Suprapubic skin (tissue), 4 donors: ENCODE measurements at regions not wholly inside any gene's neighbourhood (a gene's known extent, or its start where the extent isn't known, plus 50 kb on each side); places are given as distances from the start of the nearest gene placed in this dataset.

Experiments
- DNase-seq, 2 donors: peaks; one replicate each; pipeline ENCODE4 v3.0.0-alpha.2; 2019; ENCODE audit warnings: low spot score in 2 of 2
- H3K27ac ChIP-seq: fragments of 200-600 bp; sonication (generic); one replicate; pipeline ENCODE4 v1.5.1; 2019
- H3K27me3 ChIP-seq: fragments of 200-600 bp; sonication (generic); one replicate; pipeline ENCODE4 v1.5.1; 2019
- H3K36me3 ChIP-seq: fragments of 200-600 bp; sonication (generic); one replicate; pipeline ENCODE4 v1.5.1; 2019
- H3K4me1 ChIP-seq: fragments of 200-600 bp; sonication (generic); one replicate; pipeline ENCODE4 v1.5.1; 2019
- H3K4me3 ChIP-seq: fragments of 200-600 bp; sonication (generic); one replicate; pipeline ENCODE4 v1.5.1; 2019; ENCODE audit warnings: mild to moderate bottlenecking
- H3K9me3 ChIP-seq: fragments of 200-600 bp; sonication (generic); one replicate; pipeline ENCODE4 v1.5.1; 2019
- EP300 ChIP-seq: sonication (generic); formaldehyde crosslinking; IDR thresholded peaks from one replicate; pipeline ENCODE4 v1.6.1; 2017; ENCODE audit warnings: antibody characterized with exemption
- POLR2A ChIP-seq, 2 donors: fragments of 450-650 bp; IDR thresholded peaks; one replicate each; pipeline ENCODE4 v1.6.1; 2017; ENCODE audit warnings: antibody characterized with exemption in 2 of 2, mild to moderate bottlenecking in 2 of 2, moderate library complexity in 2 of 2
- POLR2AphosphoS5 ChIP-seq, 3 donors: sonication (generic); formaldehyde crosslinking; IDR thresholded peaks; one replicate each; pipeline ENCODE4 v1.6.1; 2017; ENCODE audit warnings: antibody characterized with exemption in 3 of 3
- WGBS: methylation state at CpG from one replicate; pipeline ENCODE4 v1.1.5; 2018; 5-methylcytosine and 5-hydroxymethylcytosine counted together
- TF ChIP-seq, protein P1 (sequence below), 2 donors: fragments of 200-600 bp in 1 of 2; fragments of 450-650 bp in 1 of 2; sonication (generic) in 1 of 2; IDR thresholded peaks; one replicate each; pipeline ENCODE4 v1.5.1; 2016 to 2019; ENCODE audit warnings: antibody characterized with exemption in 2 of 2, mild to moderate bottlenecking in 1 of 2, moderate library complexity in 1 of 2

GRCh38 chr5:93289942-93290341 lies 291.1 kb downstream of the NR2F1-AS1 start:
- no peak overlapping the region for H3K4me3 ChIP-seq
- H3K27ac ChIP-seq = no peak overlapping the region
- no peaks in the 10 kb centered on the region for H3K27me3 ChIP-seq
- TF ChIP-seq POLR2AphosphoS5 (IDR thresholded peaks at IDR 0.05) = no peak
- no peak for TF ChIP-seq POLR2A (IDR thresholded peaks at IDR 0.05)
- no peak for TF ChIP-seq EP300
- TF ChIP-seq, protein P1, sequence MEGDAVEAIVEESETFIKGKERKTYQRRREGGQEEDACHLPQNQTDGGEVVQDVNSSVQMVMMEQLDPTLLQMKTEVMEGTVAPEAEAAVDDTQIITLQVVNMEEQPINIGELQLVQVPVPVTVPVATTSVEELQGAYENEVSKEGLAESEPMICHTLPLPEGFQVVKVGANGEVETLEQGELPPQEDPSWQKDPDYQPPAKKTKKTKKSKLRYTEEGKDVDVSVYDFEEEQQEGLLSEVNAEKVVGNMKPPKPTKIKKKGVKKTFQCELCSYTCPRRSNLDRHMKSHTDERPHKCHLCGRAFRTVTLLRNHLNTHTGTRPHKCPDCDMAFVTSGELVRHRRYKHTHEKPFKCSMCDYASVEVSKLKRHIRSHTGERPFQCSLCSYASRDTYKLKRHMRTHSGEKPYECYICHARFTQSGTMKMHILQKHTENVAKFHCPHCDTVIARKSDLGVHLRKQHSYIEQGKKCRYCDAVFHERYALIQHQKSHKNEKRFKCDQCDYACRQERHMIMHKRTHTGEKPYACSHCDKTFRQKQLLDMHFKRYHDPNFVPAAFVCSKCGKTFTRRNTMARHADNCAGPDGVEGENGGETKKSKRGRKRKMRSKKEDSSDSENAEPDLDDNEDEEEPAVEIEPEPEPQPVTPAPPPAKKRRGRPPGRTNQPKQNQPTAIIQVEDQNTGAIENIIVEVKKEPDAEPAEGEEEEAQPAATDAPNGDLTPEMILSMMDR (IDR thresholded peaks at IDR 0.05) = no peak
- H3K36me3 ChIP-seq = no peaks in the 10 kb centered on the region
- peaks cover 13% of the 10 kb centered on the region for H3K9me3 ChIP-seq
- 97% methylated on average over 2 of the region's 2 CpGs for whole genome bisulfite sequencing
- H3K4me1 ChIP-seq = no peaks in the 10 kb centered on the region
- DNase-seq = no peak

DNA sequence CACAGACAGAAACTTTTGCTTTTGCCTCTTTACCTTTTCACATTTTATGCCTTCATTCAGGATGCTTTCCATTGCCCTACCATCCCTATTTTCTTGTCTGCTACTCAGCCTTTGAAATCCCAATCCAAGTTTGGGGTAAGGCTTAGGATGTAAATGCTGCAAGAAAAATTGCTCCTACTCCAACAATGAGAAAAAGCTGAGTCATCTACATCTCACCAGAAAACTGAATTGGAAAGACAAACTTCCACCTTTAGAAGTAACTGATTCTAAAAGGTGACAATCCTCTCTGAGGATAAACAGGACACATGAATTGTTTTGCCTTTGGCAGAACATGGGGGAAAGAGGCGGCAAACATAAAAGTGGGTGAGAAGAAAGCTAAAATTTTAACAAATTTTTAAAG lies 295.6 kb downstream of the NR2F1-AS1 start:
- H3K36me3 ChIP-seq = no peaks in the 10 kb centered on the region
- H3K9me3 ChIP-seq = peaks cover 13% of the 10 kb centered on the region
- WGBS = 89% methylated on average over 1 of the region's 1 CpG
- no peak overlapping the region for H3K4me3 ChIP-seq
- no peak for DNase-seq
- no peaks in the 10 kb centered on the region for H3K27me3 ChIP-seq
- no peaks in the 10 kb centered on the region for H3K4me1 ChIP-seq
- no peak for TF ChIP-seq EP300
- TF ChIP-seq POLR2A (IDR thresholded peaks at IDR 0.05) = no peak
- no peak for TF ChIP-seq POLR2AphosphoS5 (IDR thresholded peaks at IDR 0.05)
- TF ChIP-seq, protein P1 (IDR thresholded peaks at IDR 0.05) = no peak
- H3K27ac ChIP-seq = no peak overlapping the region

GRCh38 chr5:93281980-93282772 lies 298.8 kb downstream of the NR2F1-AS1 start:
- H3K9me3 ChIP-seq = peaks cover 8% of the 10 kb centered on the region
- DNase-seq = no peak
- 69% methylated on average over 4 of the region's 4 CpGs for WGBS
- no peaks in the 10 kb centered on the region for H3K36me3 ChIP-seq
- no peak for TF ChIP-seq POLR2A (IDR thresholded peaks at IDR 0.05)
- no peak for TF ChIP-seq EP300
- TF ChIP-seq, protein P1 (IDR thresholded peaks at IDR 0.05) = no peak
- TF ChIP-seq POLR2AphosphoS5 (IDR thresholded peaks at IDR 0.05) = peak in 1 of 3 donors; percentile 29
- no peaks in the 10 kb centered on the region for H3K27me3 ChIP-seq
- H3K4me3 ChIP-seq = no peak overlapping the region
- no peaks in the 10 kb centered on the region for H3K4me1 ChIP-seq
- no peak overlapping the region for H3K27ac ChIP-seq

DNA sequence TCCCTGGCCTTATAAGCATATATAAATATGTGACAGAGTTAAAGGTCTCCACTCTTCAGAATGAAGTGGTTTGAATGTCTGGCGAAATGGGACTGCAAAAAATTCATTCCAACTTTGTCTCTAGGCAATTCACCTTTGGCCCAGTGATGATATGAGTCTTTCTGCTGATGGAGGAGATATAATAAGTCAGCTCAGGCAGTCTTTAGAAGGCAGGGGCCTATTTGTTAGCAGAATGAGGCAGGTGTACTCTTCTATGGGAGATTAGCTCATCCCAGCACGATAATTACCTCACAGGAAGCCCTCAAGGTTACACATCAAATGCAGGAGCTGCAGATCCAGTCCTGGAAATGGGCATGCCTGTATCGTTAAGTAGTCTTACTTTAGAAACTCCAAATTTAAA lies 300.5 kb downstream of the NR2F1-AS1 start:
- Histone ChIP-seq H3K27me3 (no peaks in the 10 kb centered on the region), H3K27ac (no peak overlapping the region), H3K9me3 (no peaks in the 10 kb centered on the region), H3K4me1 (no peaks in the 10 kb centered on the region), H3K4me3 (no peak overlapping the region), H3K36me3 (no peaks in the 10 kb centered on the region)
- 66% methylated on average over 3 of the region's 3 CpGs for WGBS
- no peak for DNase-seq
- TF ChIP-seq POLR2AphosphoS5 (IDR thresholded peaks at IDR 0.05) (no peak), EP300 (no peak), POLR2A (IDR thresholded peaks at IDR 0.05) (no peak)
- TF ChIP-seq, protein P1 (IDR thresholded peaks at IDR 0.05) = no peak

GRCh38 chr5:93279296-93279963 lies 301.6 kb downstream of the NR2F1-AS1 start:
- TF ChIP-seq EP300 (no peak), POLR2A (IDR thresholded peaks at IDR 0.05) (no peak), POLR2AphosphoS5 (IDR thresholded peaks at IDR 0.05) (no peak)
- TF ChIP-seq, protein P1 (IDR thresholded peaks at IDR 0.05) = no peak
- Histone ChIP-seq H3K4me3 (no peak overlapping the region), H3K27ac (no peak overlapping the region), H3K9me3 (no peaks in the 10 kb centered on the region), H3K27me3 (no peaks in the 10 kb centered on the region), H3K36me3 (no peaks in the 10 kb centered on the region), H3K4me1 (no peaks in the 10 kb centered on the region)
- 74% methylated on average over 3 of the region's 3 CpGs for WGBS
- DNase-seq = no peak
